ENCODE measurements at regions not wholly inside any gene's neighbourhood (a gene's known extent, or its start where the extent isn't known, plus 50 kb on each side); places are given as distances from the start of the nearest gene placed in this dataset.

- peak overlapping the region; percentile 67 to 98 (median 98) for H3K27ac ChIP-seq
These were observed 162.7 kb downstream of the C9orf50 start for GRCh38 chr9:129458155-129458661.

GRCh38 chr9:129457325-129457779 lies 163.5 kb downstream of the C9orf50 start:
- no peaks in the 10 kb centered on the region for H3K9me3 ChIP-seq
- ATAC-seq (ENCODE audit: low FRiP score in 2 of 2) (no peak), DNase-seq (no peak)
- H3K36me3 ChIP-seq: no peaks in the 10 kb centered on the region
- TF ChIP-seq POLR2AphosphoS5 (IDR thresholded peaks at IDR 0.05) (no peak), EP300 (IDR thresholded peaks at IDR 0.05) (no peak), CTCF (IDR thresholded peaks at IDR 0.05) (no peak), POLR2A (IDR thresholded peaks at IDR 0.05) (no peak)
- H3K27ac ChIP-seq: no peak overlapping the region
- H3K4me3 ChIP-seq: no peak overlapping the region
- WGBS, 2 donors: 91 to 93% methylated on average over 6 of the region's 6 CpGs
- peaks cover 36 to 41% (median 40%) of the 10 kb centered on the region in 4 donors for H3K4me1 ChIP-seq
- no peaks in the 10 kb centered on the region for H3K27me3 ChIP-seq

More at GRCh38 chr9:129458155-129458661, 162.7 kb downstream of the C9orf50 start:
- Histone ChIP-seq H3K9me3 (no peaks in the 10 kb centered on the region), H3K36me3 (no peaks in the 10 kb centered on the region), H3K4me1 (peaks cover 36 to 41% (median 40%) of the 10 kb centered on the region in 4 donors), H3K27me3 (no peaks in the 10 kb centered on the region), H3K4me3 (no peak overlapping the region)
- peak; percentile 55 to 80 for DNase-seq
- TF ChIP-seq EP300 (IDR thresholded peaks at IDR 0.05) (no peak), POLR2A (IDR thresholded peaks at IDR 0.05) (peak in 1 of 4 donors; percentile 43), POLR2AphosphoS5 (IDR thresholded peaks at IDR 0.05) (peak in 1 of 2 donors; percentile 30), CTCF (IDR thresholded peaks at IDR 0.05) (no peak)
- ATAC-seq (ENCODE audit: low FRiP score in 2 of 2): no peak
- WGBS, 2 donors: 32 to 36% methylated on average over 4 to 12 of the region's 14 CpGs

GRCh38 chr9:129456549-129457324 lies 164.2 kb downstream of the C9orf50 start:
- Histone ChIP-seq H3K27ac (no peak overlapping the region), H3K9me3 (no peaks in the 10 kb centered on the region), H3K36me3 (no peaks in the 10 kb centered on the region), H3K27me3 (no peaks in the 10 kb centered on the region), H3K4me3 (no peak overlapping the region), H3K4me1 (peaks cover 33 to 40% (median 38%) of the 10 kb centered on the region in 4 donors)
- TF ChIP-seq CTCF (IDR thresholded peaks at IDR 0.05) (no peak), POLR2AphosphoS5 (IDR thresholded peaks at IDR 0.05) (no peak), POLR2A (IDR thresholded peaks at IDR 0.05) (no peak), EP300 (IDR thresholded peaks at IDR 0.05) (no peak)
- WGBS, 2 donors: 93 to 98% methylated on average over 3 of the region's 3 CpGs
- DNase-seq: no peak
- ATAC-seq (ENCODE audit: low FRiP score in 2 of 2): no peak

GRCh38 chr9:129455151-129455995 lies 165.5 kb downstream of the C9orf50 start:
- ATAC-seq (ENCODE audit: low FRiP score in 2 of 2) (no peak), DNase-seq (peak in 1 of 2 donors; percentile 47)
- Histone ChIP-seq H3K36me3 (no peaks in the 10 kb centered on the region), H3K27ac (no peak overlapping the region), H3K4me3 (no peak overlapping the region), H3K9me3 (no peaks in the 10 kb centered on the region), H3K4me1 (peaks cover 20 to 35% (median 25%) of the 10 kb centered on the region in 4 donors), H3K27me3 (no peaks in the 10 kb centered on the region)
- 72 to 77% methylated on average over 9 to 18 of the region's 20 CpGs for WGBS, 2 donors
- no peak for TF ChIP-seq POLR2AphosphoS5 (IDR thresholded peaks at IDR 0.05)
- TF ChIP-seq POLR2A (IDR thresholded peaks at IDR 0.05): no peak
- no peak for TF ChIP-seq CTCF (IDR thresholded peaks at IDR 0.05)
- no peak for TF ChIP-seq EP300 (IDR thresholded peaks at IDR 0.05)
